ENCODE measurements at regions not wholly inside any gene's neighbourhood (a gene's known extent, or its start where the extent isn't known, plus 50 kb on each side); places are given as distances from the start of the nearest gene placed in this dataset.

GRCh38 chr3:161555320-161555719, 58.7 kb downstream of the OTOL1 start:
- DNase-seq: no peak

- DNase-seq: no peak
These were observed 59.9 kb downstream of the OTOL1 start for GRCh38 chr3:161556533-161556932.

GRCh38 chr3:161556941-161557340, 60.3 kb downstream of the OTOL1 start:
- DNase-seq: no peak

GRCh38 chr3:161557445-161558150, 61.0 kb downstream of the OTOL1 start:
- DNase-seq: no peak

GRCh38 chr3:161558236-161558635, 61.6 kb downstream of the OTOL1 start:
- DNase-seq: no peak

- no peak for DNase-seq
These were observed 62.8 kb downstream of the OTOL1 start for GRCh38 chr3:161559177-161559998.

- DNase-seq: peak; percentile 78
These were observed 63.5 kb downstream of the OTOL1 start for GRCh38 chr3:161560008-161560637.

- DNase-seq: no peak
These were observed 71.2 kb downstream of the OTOL1 start for GRCh38 chr3:161567577-161568361.

- no peak for DNase-seq
These were observed 72.1 kb downstream of the OTOL1 start for GRCh38 chr3:161568671-161569070.

- no peak for DNase-seq
These were observed 75.3 kb downstream of the OTOL1 start for GRCh38 chr3:161571951-161572350.

- no peak for DNase-seq
These were observed 76.5 kb downstream of the OTOL1 start for GRCh38 chr3:161573136-161573535.

GRCh38 chr3:161575901-161576300, 79.3 kb downstream of the OTOL1 start:
- no peak for DNase-seq

GRCh38 chr3:161576311-161576710, 79.7 kb downstream of the OTOL1 start:
- no peak for DNase-seq

GRCh38 chr3:161576714-161577510, 80.3 kb downstream of the OTOL1 start:
- no peak for DNase-seq

- no peak for DNase-seq
These were observed 81.1 kb downstream of the OTOL1 start for GRCh38 chr3:161577662-161578061.

GRCh38 chr3:161579395-161580126, 83.0 kb downstream of the OTOL1 start:
- DNase-seq: no peak

GRCh38 chr3:161585922-161586321, 89.3 kb downstream of the OTOL1 start:
- no peak for DNase-seq

GRCh38 chr3:161586556-161587235, 90.1 kb downstream of the OTOL1 start:
- no peak for DNase-seq

- DNase-seq: no peak
These were observed 102.0 kb downstream of the OTOL1 start for GRCh38 chr3:161598639-161599038.

GRCh38 chr3:161599697-161600096, 103.1 kb downstream of the OTOL1 start:
- no peak for DNase-seq

GRCh38 chr3:161600173-161600572, 103.6 kb downstream of the OTOL1 start:
- no peak for DNase-seq

Measured in islet precursor cell (in vitro differentiated cells).